Type B pancreatic cell (in vitro differentiated cells): ENCODE measurements at regions not wholly inside any gene's neighbourhood (a gene's known extent, or its start where the extent isn't known, plus 50 kb on each side); places are given as distances from the start of the nearest gene placed in this dataset.

ENCODE experiments used
- DNase-seq: peaks from one replicate; pipeline ENCODE4 v3.0.0; 2021; ENCODE audit warnings: mixed read lengths; ENCODE audit not compliant: unreplicated experiment; ENCODE audit errors: extremely low spot score
- H3K27ac Mint-ChIP-seq: 2 replicates; pipeline ENCODE4 v1.8.0; 2021; ENCODE audit warnings: mild to moderate bottlenecking, mixed read lengths
- H3K27me3 Mint-ChIP-seq: 2 replicates; pipeline ENCODE4 v1.8.0; 2021; ENCODE audit warnings: mixed read lengths
- H3K36me3 Mint-ChIP-seq: 2 replicates; pipeline ENCODE4 v1.8.0; 2021; ENCODE audit warnings: mixed read lengths
- H3K4me1 Mint-ChIP-seq: one replicate; pipeline ENCODE4 v1.8.0; 2021; ENCODE audit warnings: mixed read lengths; ENCODE audit not compliant: unreplicated experiment
- H3K4me3 Mint-ChIP-seq: 2 replicates; pipeline ENCODE4 v1.8.0; 2021; ENCODE audit warnings: mild to moderate bottlenecking, mixed read lengths
- H3K9me3 Mint-ChIP-seq: 2 replicates; pipeline ENCODE4 v1.8.0; 2021; ENCODE audit warnings: mixed read lengths
- TF ChIP-seq, protein P1 (sequence below): fragments of 200-600 bp; sonication (generic); conservative IDR thresholded peaks from 2 replicates; pipeline ENCODE4 v1.5.0; 2021; ENCODE audit warnings: antibody characterized with exemption, mild to moderate bottlenecking

DNA sequence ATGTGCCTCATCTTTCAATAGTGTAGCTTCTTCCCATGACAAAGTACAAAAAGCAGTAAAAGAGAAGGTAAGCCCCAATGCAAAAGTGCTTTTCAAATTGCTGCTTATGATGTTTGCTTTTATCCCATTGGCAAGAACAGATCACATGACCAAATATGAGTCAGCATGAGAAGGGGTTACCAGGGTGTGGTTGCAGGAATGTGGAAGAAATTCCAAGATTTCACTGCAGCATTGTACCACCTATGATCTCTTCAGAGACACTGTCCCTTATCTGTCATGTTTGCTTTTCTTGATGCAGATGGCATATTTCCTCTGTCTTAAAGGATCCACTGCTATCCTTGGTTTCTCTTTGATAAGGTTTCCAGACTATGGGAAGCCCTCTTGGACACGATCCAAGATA is 1006.9 kb upstream of the PRMT6 start:
- H3K36me3 Mint-ChIP-seq, result no peaks in the 10 kb centered on the region
- no peak for DNase-seq
- H3K27me3 Mint-ChIP-seq, result no peaks in the 10 kb centered on the region
- no peak overlapping the region for H3K27ac Mint-ChIP-seq
- no peak overlapping the region for H3K4me3 Mint-ChIP-seq
- no peaks in the 10 kb centered on the region for H3K4me1 Mint-ChIP-seq
- H3K9me3 Mint-ChIP-seq, result peaks cover 3% of the 10 kb centered on the region
- TF ChIP-seq, protein P1, sequence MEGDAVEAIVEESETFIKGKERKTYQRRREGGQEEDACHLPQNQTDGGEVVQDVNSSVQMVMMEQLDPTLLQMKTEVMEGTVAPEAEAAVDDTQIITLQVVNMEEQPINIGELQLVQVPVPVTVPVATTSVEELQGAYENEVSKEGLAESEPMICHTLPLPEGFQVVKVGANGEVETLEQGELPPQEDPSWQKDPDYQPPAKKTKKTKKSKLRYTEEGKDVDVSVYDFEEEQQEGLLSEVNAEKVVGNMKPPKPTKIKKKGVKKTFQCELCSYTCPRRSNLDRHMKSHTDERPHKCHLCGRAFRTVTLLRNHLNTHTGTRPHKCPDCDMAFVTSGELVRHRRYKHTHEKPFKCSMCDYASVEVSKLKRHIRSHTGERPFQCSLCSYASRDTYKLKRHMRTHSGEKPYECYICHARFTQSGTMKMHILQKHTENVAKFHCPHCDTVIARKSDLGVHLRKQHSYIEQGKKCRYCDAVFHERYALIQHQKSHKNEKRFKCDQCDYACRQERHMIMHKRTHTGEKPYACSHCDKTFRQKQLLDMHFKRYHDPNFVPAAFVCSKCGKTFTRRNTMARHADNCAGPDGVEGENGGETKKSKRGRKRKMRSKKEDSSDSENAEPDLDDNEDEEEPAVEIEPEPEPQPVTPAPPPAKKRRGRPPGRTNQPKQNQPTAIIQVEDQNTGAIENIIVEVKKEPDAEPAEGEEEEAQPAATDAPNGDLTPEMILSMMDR, result no peak

DNA sequence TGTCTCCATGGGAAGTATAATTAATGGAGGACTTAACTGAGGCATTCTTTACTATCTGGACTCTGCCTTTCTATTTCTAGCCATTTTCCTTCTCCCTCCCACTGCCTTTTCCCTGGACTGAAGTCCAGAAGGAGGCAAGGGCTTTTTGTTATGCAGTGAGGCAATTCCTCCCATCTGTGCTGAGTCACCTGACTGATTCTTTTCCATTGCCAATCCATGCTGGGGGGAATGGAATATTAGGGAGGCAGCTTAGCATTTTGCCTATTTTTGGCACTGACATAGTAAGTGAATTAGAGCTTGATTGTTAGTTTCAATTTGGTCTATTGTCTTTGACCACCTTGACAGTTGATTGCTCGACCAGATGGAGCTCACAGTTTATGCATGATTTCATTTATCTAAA is 1000.6 kb upstream of the PRMT6 start:
- TF ChIP-seq, protein P1, result no peak
- Mint-ChIP-seq H3K4me3 (no peak overlapping the region), H3K27ac (no peak overlapping the region), H3K27me3 (no peaks in the 10 kb centered on the region), H3K9me3 (peaks cover 3% of the 10 kb centered on the region), H3K36me3 (no peaks in the 10 kb centered on the region), H3K4me1 (no peaks in the 10 kb centered on the region)
- DNase-seq, result no peak

DNA sequence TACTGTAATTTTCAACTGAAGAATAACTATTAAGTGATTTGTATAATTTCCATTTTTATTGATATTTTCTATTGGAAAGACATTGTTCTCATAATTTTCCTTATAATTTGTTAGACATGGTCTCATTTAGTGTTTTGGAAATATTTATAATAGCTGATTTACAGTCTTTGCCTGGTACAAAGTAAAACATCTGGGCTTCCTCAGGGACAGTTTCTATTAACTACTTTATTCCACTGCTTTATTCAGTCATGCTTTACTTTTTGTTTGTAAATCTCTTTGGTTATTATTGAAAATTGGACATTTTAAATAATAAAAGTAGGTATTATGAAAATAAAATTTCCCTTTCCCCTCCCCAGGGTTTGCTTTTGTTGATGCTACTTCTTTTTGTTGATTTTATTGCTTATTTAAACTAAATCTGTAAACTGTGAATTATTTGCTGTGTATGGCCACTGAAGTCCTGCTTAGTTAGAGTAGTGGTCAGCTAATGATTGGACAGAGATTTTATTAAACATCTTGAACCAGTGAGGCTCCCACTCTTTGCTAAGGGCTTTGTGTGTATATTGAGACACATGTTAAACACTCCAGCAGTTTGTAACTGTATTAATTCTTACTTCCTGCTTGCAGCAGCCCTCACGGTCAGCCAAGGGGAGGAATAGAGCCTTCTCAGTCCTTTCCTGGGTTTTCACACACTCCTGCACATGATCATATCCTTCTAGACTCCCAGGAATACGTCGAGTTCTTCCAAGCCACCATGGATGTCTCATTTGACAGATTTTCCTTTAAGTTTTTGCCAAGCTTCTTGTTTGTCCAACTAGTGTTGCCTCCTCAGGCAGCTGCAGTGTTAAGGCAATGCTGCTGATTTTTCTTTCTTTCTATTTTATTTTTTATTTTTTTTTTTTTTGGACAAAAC is 994.6 kb upstream of the PRMT6 start:
- Mint-ChIP-seq H3K9me3 (no peaks in the 10 kb centered on the region), H3K4me1 (peaks cover 16% of the 10 kb centered on the region), H3K27ac (no peak overlapping the region), H3K4me3 (no peak overlapping the region), H3K36me3 (no peaks in the 10 kb centered on the region), H3K27me3 (no peaks in the 10 kb centered on the region)
- TF ChIP-seq, protein P1, result no peak
- no peak for DNase-seq

DNA sequence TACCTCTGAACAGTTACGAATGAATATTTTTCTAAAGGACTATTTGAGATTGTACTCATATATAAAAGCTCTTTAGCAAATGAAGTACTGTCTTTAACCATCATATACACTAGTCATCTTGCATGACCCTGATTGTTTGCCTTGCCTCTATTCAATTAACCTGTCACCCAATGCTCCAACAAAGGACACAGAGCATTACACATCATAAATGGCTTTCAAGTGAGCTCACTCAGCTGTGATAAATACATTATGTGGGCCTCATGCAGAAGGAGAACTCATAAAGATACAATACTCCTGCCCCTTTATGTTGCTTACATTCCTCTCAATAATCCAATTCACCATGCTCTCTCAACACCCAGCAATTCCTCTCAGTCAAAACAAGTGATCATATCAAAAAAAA is 993.0 kb upstream of the PRMT6 start:
- Mint-ChIP-seq H3K9me3 (no peaks in the 10 kb centered on the region), H3K4me1 (peaks cover 16% of the 10 kb centered on the region), H3K36me3 (no peaks in the 10 kb centered on the region), H3K27ac (no peak overlapping the region), H3K27me3 (no peaks in the 10 kb centered on the region), H3K4me3 (no peak overlapping the region)
- no peak for DNase-seq
- TF ChIP-seq, protein P1, result no peak

DNA sequence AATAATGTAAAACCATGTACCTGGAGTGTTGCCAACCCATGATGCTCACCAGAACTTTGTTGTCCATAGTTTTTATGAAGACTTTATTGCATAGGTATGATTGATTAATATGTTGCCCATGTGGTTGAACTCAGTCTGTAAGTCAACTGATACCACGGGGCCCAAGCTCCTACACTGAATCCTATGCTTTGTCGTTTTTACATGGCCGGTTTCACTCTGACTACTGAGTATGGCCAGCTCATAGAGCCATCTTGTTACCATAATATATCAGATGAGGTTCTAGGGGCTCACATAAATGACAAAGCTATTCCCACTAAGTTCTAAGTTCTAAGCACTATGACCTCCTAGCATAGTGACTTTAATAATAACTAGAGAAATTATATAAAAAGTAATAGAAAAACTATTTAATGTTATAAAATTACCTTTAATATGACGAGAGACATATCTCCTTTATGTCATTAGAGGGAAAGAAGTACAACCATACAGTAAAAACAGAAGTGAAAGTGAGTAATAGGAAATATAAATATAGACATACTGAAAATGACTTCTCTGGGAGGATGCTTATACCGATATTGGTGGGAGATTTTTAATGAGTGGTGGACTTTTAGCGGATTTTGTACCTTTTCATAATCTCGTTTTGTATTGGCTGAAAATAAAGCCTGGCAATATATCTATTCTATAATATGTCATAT is 983.4 kb upstream of the PRMT6 start:
- DNase-seq, result no peak
- TF ChIP-seq, protein P1, result no peak
- Mint-ChIP-seq H3K27me3 (no peaks in the 10 kb centered on the region), H3K36me3 (no peaks in the 10 kb centered on the region), H3K9me3 (no peaks in the 10 kb centered on the region), H3K4me3 (no peak overlapping the region), H3K4me1 (no peaks in the 10 kb centered on the region), H3K27ac (no peak overlapping the region)
